GM18505 (cell line): ENCODE measurements at regions not wholly inside any gene's neighbourhood (a gene's known extent, or its start where the extent isn't known, plus 50 kb on each side); places are given as distances from the start of the nearest gene placed in this dataset.
A peak's percentile ranks its signal among the peaks of the same experiment; 100 is the strongest.

Experiments used
- ATAC-seq: cut with Tn5 transposase; IDR thresholded peaks from one replicate; pipeline ENCODE4 v1.9.1; 2021; ENCODE audit not compliant: unreplicated experiment
- POLR2A ChIP-seq: IDR thresholded peaks from 4 replicates; pipeline ENCODE4 v1.6.1; 2011; ENCODE audit warnings: borderline replicate concordance; ENCODE audit not compliant: insufficient read depth, insufficient read length; ENCODE audit errors: extremely low read depth

DNA sequence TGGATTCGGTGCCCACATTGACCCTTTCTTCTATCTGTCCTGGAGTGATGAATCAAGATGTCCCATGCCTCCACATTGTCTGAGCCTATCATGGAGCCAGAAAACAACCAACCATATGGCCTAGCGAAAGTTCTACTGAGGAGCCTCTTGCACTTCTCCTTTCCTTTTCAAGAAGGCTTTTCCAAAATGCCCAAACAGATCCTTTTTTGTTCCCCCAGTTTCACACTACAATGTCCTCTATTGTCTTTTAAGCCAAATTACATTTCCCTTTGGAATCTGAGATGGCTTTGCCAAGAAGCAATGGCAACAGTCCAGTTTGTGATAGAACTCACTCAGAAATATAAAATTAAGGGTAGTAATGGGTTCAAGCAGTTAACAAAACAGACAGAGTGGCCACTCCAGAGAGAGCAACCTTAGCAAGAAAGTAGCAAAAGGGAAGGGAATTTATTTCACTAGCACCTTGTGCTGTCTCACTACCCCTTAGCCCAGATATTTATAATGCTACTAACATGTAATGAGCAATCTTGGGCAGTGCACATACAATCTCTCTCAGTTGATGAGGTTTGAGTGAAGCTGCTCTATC is 194.6 kb upstream of the PDE1C start:
- no peak for TF ChIP-seq POLR2A
- no peak for ATAC-seq

DNA sequence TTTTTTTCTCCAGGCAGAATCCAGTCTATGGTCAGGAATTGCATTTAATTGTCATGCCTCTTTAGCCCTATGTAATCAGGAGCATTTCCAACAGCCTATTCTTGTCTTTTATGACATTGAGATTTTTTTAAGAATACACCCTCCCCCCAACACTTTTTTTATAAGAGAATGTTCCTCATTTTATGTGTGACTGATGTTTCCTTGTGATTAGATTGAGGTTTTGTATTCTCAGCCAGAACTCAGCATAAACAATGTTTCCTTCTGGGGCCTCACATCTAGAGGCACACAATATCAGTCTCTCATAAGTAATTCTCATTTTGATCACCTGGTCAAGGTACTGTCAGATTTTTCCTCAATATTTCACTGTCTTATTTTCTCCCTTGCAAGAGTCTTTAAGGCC is 193.4 kb upstream of the PDE1C start:
- TF ChIP-seq POLR2A, result no peak
- no peak for ATAC-seq

DNA sequence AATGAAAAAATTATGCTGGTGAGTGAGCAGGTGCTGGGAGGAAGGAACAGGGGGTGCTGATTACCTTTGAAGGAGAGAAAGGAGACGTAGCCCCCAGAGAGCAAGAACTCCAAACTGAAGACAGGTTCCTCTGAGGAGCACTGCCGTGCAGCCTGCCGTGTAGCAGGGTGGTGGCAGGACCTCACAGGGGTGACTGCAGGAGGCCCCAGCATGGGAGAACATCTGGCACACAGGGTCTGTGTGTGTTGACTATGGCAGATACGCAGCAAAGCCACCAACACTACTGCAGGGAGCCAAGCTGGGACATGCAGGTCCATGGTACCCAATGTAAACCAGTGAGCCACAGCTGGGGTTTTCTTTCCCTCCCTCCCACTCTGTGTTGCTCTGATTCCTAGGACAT is 192.1 kb upstream of the PDE1C start:
- TF ChIP-seq POLR2A, result no peak
- no peak for ATAC-seq

DNA sequence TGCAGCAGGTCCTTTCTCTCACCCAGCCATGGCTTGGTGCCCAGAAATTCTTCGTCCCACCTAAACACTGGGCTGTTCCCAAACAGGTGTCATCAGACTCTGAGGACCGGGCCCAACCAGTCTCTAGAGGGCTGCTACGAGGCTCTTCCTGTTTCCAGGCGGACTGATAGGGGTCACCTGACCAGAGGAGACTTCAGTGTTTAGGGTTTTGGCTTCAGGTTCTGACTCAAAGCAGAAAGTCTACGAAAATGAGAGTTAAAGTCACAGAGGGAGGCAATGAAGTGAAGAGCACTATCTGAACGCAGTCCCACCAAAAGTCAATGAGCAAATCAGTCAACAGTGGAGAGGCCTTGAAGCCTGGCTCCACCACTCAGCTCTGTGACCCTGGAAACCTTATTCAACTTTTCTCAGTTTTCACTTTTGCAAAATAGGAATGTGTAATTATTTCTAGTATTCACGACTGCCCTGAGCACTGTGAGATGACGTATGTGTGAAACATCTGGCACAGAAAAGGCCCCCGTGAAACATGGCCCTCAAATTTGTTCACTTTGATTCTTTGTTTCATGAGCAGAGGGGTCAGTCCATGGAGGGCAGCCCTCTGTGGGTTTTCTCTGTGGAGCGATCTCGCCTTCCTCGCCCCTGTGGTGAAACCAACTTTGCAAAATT is 189.9 kb upstream of the PDE1C start:
- ATAC-seq, result peak; percentile 94

DNA sequence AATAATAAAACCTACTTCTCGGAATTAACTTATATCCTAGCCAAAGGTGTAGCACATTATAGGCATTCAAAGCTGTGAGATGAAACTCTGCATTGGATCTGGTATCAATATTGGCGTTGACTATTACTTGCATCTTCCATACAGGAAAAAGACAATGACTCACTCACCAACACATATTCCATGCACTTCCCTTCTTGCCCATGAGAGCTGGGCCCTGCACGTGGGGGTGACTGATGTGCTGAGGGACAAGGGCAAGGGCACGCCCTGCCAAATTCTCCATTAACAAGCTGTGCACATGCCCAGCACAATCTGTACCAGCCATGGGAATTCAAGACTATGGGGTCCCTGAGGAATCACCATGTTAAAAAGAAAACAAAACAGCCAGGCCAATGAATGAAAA is 188.1 kb upstream of the PDE1C start:
- no peak for TF ChIP-seq POLR2A
- no peak for ATAC-seq

More for the DNA sequence above, 189.9 kb upstream of the PDE1C start:
- TF ChIP-seq POLR2A, result no peak

DNA sequence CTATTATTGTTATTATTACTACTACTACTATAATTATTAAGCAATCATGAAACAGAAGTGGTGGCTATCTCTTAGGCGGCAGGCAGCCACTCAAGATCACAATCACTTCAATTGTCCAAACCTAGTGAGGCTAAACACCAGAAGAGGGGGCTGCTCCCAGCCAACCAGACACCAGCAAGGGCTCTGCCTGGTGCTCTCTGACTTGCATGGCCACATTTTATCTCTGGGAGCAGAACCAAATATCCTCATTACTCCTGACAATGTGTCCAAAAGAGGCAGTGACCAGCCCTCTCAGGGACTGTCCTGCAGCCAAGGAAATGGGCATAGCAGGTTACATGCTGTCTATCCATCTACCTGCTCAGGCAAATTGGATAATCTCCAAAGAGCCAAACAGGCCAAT is 187.4 kb upstream of the PDE1C start:
- ATAC-seq, result no peak
- no peak for TF ChIP-seq POLR2A

DNA sequence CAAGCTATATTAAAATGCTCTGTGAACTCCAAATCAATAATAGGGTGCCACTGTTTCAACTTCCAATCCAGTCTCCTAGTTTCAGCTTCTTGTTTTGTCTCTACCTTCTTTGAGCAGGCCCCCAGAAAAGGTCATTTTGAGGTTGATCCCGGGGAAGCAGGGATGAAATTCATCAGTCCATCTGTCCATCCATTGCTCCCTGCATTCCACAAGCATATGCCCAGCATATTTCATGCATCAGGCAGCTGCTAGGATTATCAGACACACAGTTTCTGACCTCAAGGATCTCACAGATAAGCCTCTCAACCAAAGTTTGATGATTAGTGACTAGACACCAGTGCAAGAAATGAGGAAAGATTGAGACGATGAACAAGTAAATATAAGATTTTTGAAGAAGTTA is 186.6 kb upstream of the PDE1C start:
- no peak for TF ChIP-seq POLR2A
- ATAC-seq, result no peak

DNA sequence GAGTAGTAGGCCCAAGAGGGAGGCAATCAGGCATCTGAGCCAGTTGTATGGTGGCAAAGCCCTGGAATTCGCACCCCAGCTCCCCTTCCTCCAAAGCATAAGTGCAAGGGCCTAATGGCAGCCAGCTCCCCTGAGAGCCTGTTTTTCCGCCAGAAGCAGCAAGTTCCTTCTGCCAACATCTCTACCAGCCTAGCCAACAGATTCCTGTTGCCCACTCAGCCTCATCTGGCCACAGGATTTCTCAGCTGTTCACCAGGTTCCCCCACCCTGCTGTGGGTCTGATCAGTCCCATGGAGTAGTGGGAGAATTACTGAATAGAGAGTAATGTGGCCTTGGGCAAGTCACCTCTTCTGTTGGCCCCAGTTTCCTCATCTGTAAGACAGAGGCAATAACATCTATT is 186.2 kb upstream of the PDE1C start:
- no peak for TF ChIP-seq POLR2A
- ATAC-seq, result no peak

DNA sequence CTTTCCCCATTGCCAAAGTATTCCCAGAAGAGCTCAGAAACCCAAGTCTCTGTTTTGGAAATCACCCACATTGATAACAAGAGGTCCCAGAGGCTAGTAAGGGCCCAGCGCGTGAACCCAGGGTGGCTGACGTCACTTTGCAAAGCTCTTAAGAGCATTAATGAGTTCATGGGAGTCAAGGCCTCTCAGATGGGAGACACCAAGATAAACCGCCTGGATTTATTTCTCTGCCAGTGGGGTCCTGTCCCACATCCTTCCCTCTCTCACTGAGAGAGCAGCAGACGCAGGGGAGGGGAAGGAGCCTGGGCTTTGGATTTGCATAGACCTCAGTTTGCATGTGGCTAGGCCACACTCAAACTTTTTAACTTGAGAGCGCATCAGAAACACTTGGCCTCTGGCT is 184.8 kb upstream of the PDE1C start:
- no peak for ATAC-seq
- no peak for TF ChIP-seq POLR2A

DNA sequence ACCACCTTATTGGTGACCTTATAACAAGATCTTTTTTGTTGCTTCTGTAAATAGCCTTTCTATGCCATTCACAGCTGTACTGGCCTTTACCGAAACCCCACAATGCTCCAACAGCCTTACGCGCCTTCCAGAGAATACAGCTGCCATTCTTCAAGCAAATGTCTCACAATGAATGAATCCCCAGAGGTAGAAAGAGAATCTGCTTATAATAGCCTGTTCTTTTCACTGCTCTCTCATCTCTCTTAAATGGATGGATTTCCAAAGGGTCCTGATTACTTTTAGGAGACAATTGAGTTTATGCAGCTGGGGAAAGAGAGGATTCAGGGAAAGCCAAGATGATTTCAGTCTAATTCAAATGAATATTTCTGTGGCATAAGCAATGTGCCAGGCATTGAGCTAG is 183.1 kb upstream of the PDE1C start:
- TF ChIP-seq POLR2A, result no peak
- ATAC-seq, result no peak

DNA sequence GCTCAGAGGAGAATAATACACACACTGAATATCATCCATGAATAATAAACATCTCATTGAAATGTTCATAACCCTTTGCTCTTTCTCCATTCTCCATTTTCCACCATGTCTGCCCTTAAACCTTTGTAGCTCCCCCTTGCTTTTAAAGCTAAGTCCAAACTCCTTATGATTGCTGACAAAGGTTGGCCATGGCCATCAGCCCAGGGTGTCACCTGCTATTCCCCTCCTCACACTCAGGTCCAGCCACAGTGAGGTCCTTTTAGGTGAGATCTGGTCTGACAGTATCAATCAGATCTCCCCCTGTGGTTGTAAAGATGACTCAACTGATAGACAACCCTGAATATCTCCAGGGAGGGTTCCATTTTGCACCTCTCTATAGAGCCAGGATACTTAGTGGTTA is 181.5 kb upstream of the PDE1C start:
- no peak for ATAC-seq
- no peak for TF ChIP-seq POLR2A

DNA sequence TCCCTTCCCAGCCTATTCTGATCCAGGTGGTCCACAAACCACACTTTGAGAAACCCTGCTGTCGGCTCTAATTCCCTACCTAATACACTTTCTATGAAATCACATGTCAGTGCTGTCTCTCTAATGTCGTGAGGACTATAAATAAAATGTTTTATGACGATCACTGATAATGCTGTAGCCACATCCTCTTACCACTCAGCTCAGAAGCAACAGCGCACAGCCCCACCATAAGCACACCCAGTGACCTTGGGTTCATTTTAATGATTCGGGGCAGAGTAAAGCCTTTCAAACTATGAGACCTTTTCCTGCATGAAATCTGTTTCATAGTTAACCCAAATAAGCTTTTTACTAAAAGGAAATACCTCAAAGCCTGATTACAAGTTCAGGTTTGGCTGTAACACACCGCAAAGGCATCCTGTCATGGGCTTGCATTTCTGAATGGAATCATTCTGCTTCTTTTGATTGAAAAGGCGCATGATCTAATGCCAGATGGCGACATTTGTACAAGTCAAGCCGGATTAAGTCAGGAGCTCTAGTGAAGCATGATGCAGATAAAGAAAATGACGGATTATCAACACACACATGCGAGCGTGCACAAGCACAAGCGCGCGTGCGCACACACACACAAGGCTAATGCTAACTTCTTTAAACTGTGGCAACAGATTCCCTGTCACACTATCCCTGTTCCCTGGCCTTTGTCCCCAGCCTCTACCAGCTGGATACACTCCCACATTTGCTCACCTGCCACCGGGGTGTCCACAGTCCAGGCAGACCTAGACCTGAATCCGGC is 180.5 kb upstream of the PDE1C start:
- TF ChIP-seq POLR2A, result no peak
- ATAC-seq, result no peak

DNA sequence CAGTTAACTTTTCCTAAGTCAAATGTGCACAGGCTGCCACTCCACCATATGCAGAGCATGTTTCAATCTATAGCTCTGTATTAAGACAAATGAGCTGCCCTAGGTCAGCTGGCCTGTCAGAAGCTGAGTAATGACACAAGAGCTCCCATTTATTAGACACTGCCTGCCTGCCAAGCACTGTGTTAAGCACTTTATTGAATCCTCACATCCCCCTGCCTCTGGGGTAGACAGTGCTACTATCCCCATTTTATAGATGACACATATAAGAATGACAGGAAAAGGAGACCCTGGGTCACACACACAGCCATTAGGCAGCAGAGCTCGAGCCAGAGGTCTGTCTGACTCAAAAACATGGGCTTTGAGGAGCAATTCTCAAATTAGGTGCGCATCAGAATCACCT is 179.8 kb upstream of the PDE1C start:
- ATAC-seq, result no peak
- TF ChIP-seq POLR2A, result no peak

DNA sequence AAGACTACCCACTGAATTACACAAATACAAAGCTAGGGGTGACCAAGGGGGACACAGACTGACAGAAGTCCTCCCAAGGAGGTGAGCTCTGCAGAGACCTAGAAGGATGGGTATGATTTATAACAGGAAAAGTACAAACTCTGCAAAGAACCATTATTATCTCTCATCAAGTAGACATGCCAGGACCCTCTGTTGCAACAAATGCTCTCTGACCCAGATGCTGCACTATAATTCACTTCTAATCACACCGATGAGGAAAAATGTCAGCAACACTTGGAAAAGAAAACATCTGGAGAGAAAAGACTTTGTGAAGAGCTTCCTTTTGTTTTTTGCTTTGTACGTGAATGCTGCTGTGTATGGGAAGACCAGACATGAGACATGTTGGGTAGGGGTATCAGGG is 178.3 kb upstream of the PDE1C start:
- TF ChIP-seq POLR2A, result no peak
- no peak for ATAC-seq

DNA sequence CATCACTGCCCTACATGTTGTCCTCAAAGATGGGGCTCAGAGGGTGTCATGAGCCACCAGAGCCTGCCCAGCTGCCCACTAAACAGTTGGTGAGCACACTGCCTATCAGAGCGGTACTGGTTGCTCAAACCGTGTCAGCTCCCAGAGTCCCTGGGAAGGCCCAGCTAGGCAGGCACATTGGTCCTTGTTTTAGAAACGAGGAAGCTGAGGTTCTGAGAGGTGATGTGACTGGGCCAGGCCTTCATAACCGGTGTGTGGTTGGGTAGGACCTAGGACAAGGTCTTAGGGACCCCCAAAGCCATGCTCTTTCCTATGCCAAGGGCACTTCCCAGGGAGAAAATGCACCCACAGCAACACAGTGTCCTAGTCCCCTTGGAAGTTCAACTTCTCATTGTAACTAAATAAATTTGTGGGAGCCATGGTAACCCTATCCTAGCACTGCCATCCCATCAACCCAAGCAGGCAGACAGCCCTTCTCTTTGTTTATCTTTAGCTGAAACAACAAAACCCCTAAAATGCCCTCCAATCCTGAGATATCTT is 174.7 kb upstream of the PDE1C start:
- TF ChIP-seq POLR2A, result no peak
- no peak for ATAC-seq
